ENCODE measurements at regions not wholly inside any gene's neighbourhood (a gene's known extent, or its start where the extent isn't known, plus 50 kb on each side); places are given as distances from the start of the nearest gene placed in this dataset.

DNA sequence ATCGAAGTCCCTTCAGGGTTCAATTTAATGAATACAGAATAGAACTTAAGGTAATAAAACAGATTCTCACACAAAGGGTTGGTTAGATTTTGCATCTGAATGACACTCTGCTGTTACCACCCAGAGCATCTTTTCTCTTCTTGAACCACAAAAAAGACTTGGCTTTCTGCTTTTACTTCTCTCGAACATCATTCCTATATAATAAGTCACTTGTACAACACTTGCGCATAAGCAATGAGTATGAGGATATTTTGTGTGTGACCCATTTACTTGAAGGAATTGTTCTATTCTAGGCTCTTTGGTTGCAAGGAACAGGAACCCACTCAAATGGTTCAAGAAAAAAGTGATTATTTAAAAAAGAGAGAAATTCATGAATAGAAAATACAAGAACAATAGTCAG lies 126.2 kb downstream of the NUP35 start:
- no peak for TF ChIP-seq EZH2 (IDR thresholded peaks at IDR 0.05; ENCODE audit: low read length)
- TF ChIP-seq, protein P1, sequence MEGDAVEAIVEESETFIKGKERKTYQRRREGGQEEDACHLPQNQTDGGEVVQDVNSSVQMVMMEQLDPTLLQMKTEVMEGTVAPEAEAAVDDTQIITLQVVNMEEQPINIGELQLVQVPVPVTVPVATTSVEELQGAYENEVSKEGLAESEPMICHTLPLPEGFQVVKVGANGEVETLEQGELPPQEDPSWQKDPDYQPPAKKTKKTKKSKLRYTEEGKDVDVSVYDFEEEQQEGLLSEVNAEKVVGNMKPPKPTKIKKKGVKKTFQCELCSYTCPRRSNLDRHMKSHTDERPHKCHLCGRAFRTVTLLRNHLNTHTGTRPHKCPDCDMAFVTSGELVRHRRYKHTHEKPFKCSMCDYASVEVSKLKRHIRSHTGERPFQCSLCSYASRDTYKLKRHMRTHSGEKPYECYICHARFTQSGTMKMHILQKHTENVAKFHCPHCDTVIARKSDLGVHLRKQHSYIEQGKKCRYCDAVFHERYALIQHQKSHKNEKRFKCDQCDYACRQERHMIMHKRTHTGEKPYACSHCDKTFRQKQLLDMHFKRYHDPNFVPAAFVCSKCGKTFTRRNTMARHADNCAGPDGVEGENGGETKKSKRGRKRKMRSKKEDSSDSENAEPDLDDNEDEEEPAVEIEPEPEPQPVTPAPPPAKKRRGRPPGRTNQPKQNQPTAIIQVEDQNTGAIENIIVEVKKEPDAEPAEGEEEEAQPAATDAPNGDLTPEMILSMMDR (optimal IDR thresholded peaks at IDR 0.05 in 1 of 3, IDR thresholded peaks at IDR 0.05 in 1 of 3, conservative IDR thresholded peaks at IDR 0.05 in 1 of 3; ENCODE audit: extremely low read depth in 1 of 3, insufficient read depth in 2 of 3, low read length in 3 of 3), result no peak

Measured in keratinocyte (primary cell).